IMR-90 (cell line): ENCODE measurements at regions not wholly inside any gene's neighbourhood (a gene's known extent, or its start where the extent isn't known, plus 50 kb on each side); places are given as distances from the start of the nearest gene placed in this dataset.
"Not testable (repeated sequence)": the region's sequence is repeated elsewhere in the genome, so short reads cannot be mapped to it uniquely, and the experiment has no call there.

Source experiments
- ATAC-seq: fragments of 200-7000 bp; cut with Tn5 transposase; 2 replicates; pipeline ENCODE4 v1.9.1; 2020; ENCODE audit warnings: low read depth, mild to moderate bottlenecking, moderate library complexity
- BruUV-seq: library from RNA; stranded (reverse); fragments of 400-500 nt; replicated peaks from 2 replicates; lab custom pipeline; 2021; lab: Mats Ljungman, UMichigan
- CTCF ChIA-PET: fragments of 300-600 bp; formaldehyde crosslinking; extraction: SDS; loops from one replicate; lab custom pipeline; 2021; ENCODE audit warnings: antibody characterized with exemption; lab: Yijun Ruan, JAX
- POLR2A ChIA-PET: fragments of 300-600 bp; sonication (Branson Sonifier 250); formaldehyde crosslinking; loops from one replicate; lab custom pipeline; 2022; ENCODE audit warnings: antibody characterized with exemption; ENCODE audit not compliant: unreplicated experiment; lab: Charles Lee
- DNase-seq: peaks from one replicate; pipeline ENCODE4 v3.0.0; 2013
- H2AFZ ChIP-seq: replicated peaks from 2 replicates; pipeline ENCODE3; 2013; ENCODE audit warnings: low read length, mild to moderate bottlenecking; ENCODE audit not compliant: poor library complexity
- H2AK5ac ChIP-seq: 2 replicates; pipeline ENCODE4 v1.6.1; 2013; ENCODE audit warnings: low read depth, low read length, inconsistent platforms
- H2AK9ac ChIP-seq: replicated peaks from 2 replicates; pipeline ENCODE3; 2013; ENCODE audit warnings: mild to moderate bottlenecking, low read depth, low read length, moderate library complexity; ENCODE audit not compliant: poor library complexity
- H2BK120ac ChIP-seq: 2 replicates; pipeline ENCODE4 v1.6.1; 2013; ENCODE audit warnings: low read depth, low read length, inconsistent platforms
- H2BK15ac ChIP-seq: 3 replicates; pipeline ENCODE4 v1.6.1; 2013; ENCODE audit warnings: low read depth, low read length, inconsistent platforms
- H2BK20ac ChIP-seq: 2 replicates; pipeline ENCODE4 v1.6.1; 2013; ENCODE audit warnings: low read depth, mild to moderate bottlenecking, inconsistent platforms, low read length, moderate library complexity
- H2BK5ac ChIP-seq: 2 replicates; pipeline ENCODE4 v1.6.1; 2013; ENCODE audit warnings: mild to moderate bottlenecking, low read depth, low read length, inconsistent platforms; ENCODE audit not compliant: poor library complexity, severe bottlenecking
- H3K14ac ChIP-seq: replicated peaks from 2 replicates; pipeline ENCODE4 v1.6.1; 2013; ENCODE audit warnings: low read depth, low read length, inconsistent platforms
- H3K18ac ChIP-seq: 2 replicates; pipeline ENCODE4 v1.6.1; 2013; ENCODE audit warnings: low read depth, low read length, control low read depth
- H3K23ac ChIP-seq: 2 replicates; pipeline ENCODE4 v1.6.1; 2013; ENCODE audit warnings: low read depth, low read length, inconsistent platforms
- H3K27ac ChIP-seq: 2 replicates; pipeline ENCODE4 v1.5.1; 2013; ENCODE audit warnings: mild to moderate bottlenecking, control low read depth, low read length; ENCODE audit not compliant: insufficient read depth
- H3K27me3 ChIP-seq: 2 replicates; pipeline ENCODE4 v1.6.1; 2013; ENCODE audit warnings: low read length; ENCODE audit not compliant: control insufficient read depth, insufficient read depth
- H3K36me3 ChIP-seq: 2 replicates; pipeline ENCODE4 v1.6.1; 2013; ENCODE audit warnings: low read length, mixed read lengths; ENCODE audit not compliant: control insufficient read depth, insufficient read depth
- H3K4ac ChIP-seq: 2 replicates; pipeline ENCODE4 v1.6.1; 2013; ENCODE audit warnings: low read depth, low read length, inconsistent platforms
- H3K4me1 ChIP-seq: 2 replicates; pipeline ENCODE4 v1.6.1; 2013; ENCODE audit warnings: low read length, mixed read lengths; ENCODE audit not compliant: control insufficient read depth, insufficient read depth
- H3K4me2 ChIP-seq: 2 replicates; pipeline ENCODE4 v1.6.1; 2013; ENCODE audit warnings: low read depth, mild to moderate bottlenecking, control low read depth, low read length, moderate library complexity
- H3K4me3 ChIP-seq: 2 replicates; pipeline ENCODE4 v1.5.1; 2013; ENCODE audit warnings: low read depth, mild to moderate bottlenecking, control low read depth, low read length, moderate library complexity; ENCODE audit not compliant: insufficient read depth
- H3K56ac ChIP-seq: 2 replicates; pipeline ENCODE4 v1.6.1; 2013; ENCODE audit warnings: low read length, inconsistent platforms; ENCODE audit not compliant: insufficient read depth; ENCODE audit errors: extremely low read depth
- H3K79me1 ChIP-seq, 2 experiments: 2 replicates each; pipeline ENCODE4 v1.6.1; 2013; ENCODE audit warnings: low read length in 2 of 2, inconsistent platforms in 1 of 2, low read depth in 1 of 2
- H3K9ac ChIP-seq: 2 replicates; pipeline ENCODE4 v1.6.1; 2013; ENCODE audit warnings: low read depth, low read length, control low read depth
- H3K9me1 ChIP-seq: 2 replicates; pipeline ENCODE4 v1.6.1; 2013; ENCODE audit warnings: low read length, inconsistent platforms; ENCODE audit not compliant: insufficient read depth
- H3K9me3 ChIP-seq: 2 replicates; pipeline ENCODE4 v1.6.1; 2013; ENCODE audit warnings: low read length; ENCODE audit not compliant: control insufficient read depth, insufficient read depth
- H4K20me1 ChIP-seq: 2 replicates; pipeline ENCODE4 v1.6.1; 2013; ENCODE audit warnings: low read length, inconsistent platforms; ENCODE audit not compliant: insufficient read depth
- H4K5ac ChIP-seq: 2 replicates; pipeline ENCODE4 v1.6.1; 2013; ENCODE audit warnings: mild to moderate bottlenecking, low read depth, low read length, control low read depth
- H4K8ac ChIP-seq, 2 experiments: 2 replicates each; pipeline ENCODE4 v1.6.1; 2013; ENCODE audit warnings: low read depth in 2 of 2, low read length in 2 of 2, control low read depth in 1 of 2, inconsistent platforms in 1 of 2
- H4K91ac ChIP-seq: 2 replicates; pipeline ENCODE4 v1.6.1; 2013; ENCODE audit warnings: low read depth, low read length, inconsistent platforms; ENCODE audit not compliant: insufficient read depth
- CHD1 ChIP-seq: IDR thresholded peaks from 2 replicates; pipeline ENCODE4 v1.6.1; 2012; ENCODE audit warnings: low read depth, low read length, improper control_type of control experiment
- NFE2L2 ChIP-seq: fragments of 150-350 bp; IDR thresholded peaks from 2 replicates; pipeline ENCODE4 v1.6.1; 2016; ENCODE audit warnings: low read depth, mild to moderate bottlenecking, low read length
- WGBS, 2 experiments: methylation state at CpG; one replicate each; pipeline versions ENCODE4 v1.1.5 to v1.1.7; 2013; ENCODE audit warnings: missing lambda C conversion rate in 2 of 2; ENCODE audit not compliant: insufficient read length in 1 of 2; ENCODE audit errors: extremely low coverage in 2 of 2; 5-methylcytosine and 5-hydroxymethylcytosine counted together
- dilution Hi-C: fragments of 300-500 bp; cut with HindIII; formaldehyde crosslinking; loops from one replicate; pipeline ENCODE4 v1.14.3; 2018; ENCODE audit warnings: low sequenced_read_pairs; ENCODE audit not compliant: unreplicated experiment
- in situ Hi-C: fragments of 300-500 bp; cut with MboI; formaldehyde crosslinking; loops from 3 replicates; pipeline ENCODE4 v1.14.3; 2019; ENCODE audit warnings: low sequenced_read_pairs, inconsistent platforms, mixed read lengths
- intact Hi-C: fragments of 100-400 bp; cut with micrococcal nuclease; formaldehyde crosslinking; loops from 2 replicates; pipeline ENCODE4 v1.10.0; 2022
- TF ChIP-seq, protein P1 (sequence below): fragments of 150-350 bp; IDR thresholded peaks from 2 replicates; pipeline ENCODE4 v1.6.1; 2017; ENCODE audit warnings: mild to moderate bottlenecking, antibody characterized with exemption, low read length, low read depth

DNA sequence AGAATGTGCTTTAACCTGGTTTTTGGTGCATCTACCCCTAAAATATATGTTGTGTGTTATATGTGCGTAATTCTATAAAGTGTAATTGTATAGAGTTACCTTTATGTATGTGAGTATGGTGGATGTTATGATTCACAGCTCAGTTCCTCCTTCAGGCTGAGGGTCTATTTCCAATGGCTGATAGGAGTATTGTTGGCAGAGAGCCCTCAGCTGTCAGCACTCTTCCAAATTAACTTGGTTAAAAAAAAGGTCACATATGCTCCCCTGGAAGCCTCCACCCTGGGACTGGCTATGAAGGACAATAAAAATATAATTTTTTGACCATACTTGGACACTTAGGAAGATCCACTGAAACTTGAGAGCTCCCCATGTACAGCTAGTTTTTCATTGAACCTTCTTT lies 250.4 kb upstream of the CDH12 start:
- H3K9me3 ChIP-seq, result peaks cover 7% of the 10 kb centered on the region
- no peak overlapping the region for H2BK120ac ChIP-seq
- no peak overlapping the region for H3K27ac ChIP-seq
- WGBS, 2 experiments, result no CpG with 5 or more reads among the region's 1 CpG
- TF ChIP-seq, protein P1, sequence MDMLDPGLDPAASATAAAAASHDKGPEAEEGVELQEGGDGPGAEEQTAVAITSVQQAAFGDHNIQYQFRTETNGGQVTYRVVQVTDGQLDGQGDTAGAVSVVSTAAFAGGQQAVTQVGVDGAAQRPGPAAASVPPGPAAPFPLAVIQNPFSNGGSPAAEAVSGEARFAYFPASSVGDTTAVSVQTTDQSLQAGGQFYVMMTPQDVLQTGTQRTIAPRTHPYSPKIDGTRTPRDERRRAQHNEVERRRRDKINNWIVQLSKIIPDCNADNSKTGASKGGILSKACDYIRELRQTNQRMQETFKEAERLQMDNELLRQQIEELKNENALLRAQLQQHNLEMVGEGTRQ, result no peak
- TF ChIP-seq NFE2L2 (no peak), CHD1 (no peak)
- no peak overlapping the region for H3K18ac ChIP-seq
- ChIA-PET POLR2A (no interaction called here), CTCF (no interaction called here)
- H2AFZ ChIP-seq, result no peak overlapping the region
- no peak overlapping the region for H2AK9ac ChIP-seq
- no peak overlapping the region for H3K4me3 ChIP-seq
- H4K91ac ChIP-seq, result no peak overlapping the region
- no peak overlapping the region for H4K5ac ChIP-seq
- no peaks in the 10 kb centered on the region for H4K20me1 ChIP-seq
- no TSS peak for BruUV-seq
- H2BK5ac ChIP-seq, result no peak overlapping the region
- intact Hi-C loops (no loop called here), dilution Hi-C loops (no loop called here), in situ Hi-C loops (no loop called here)
- no peaks in the 10 kb centered on the region for H3K27me3 ChIP-seq
- H3K23ac ChIP-seq, result no peak overlapping the region
- no peak overlapping the region for H4K8ac ChIP-seq
- H3K4me1 ChIP-seq, result no peaks in the 10 kb centered on the region
- DNase-seq, result no peak
- H3K4me2 ChIP-seq, result no peak overlapping the region
- no peaks in the 10 kb centered on the region for H3K79me1 ChIP-seq
- H3K9me1 ChIP-seq, result no peaks in the 10 kb centered on the region
- H3K56ac ChIP-seq, result no peak overlapping the region
- H3K4ac ChIP-seq, result no peak overlapping the region
- H3K14ac ChIP-seq, result no peak overlapping the region
- no peak overlapping the region for H2BK20ac ChIP-seq
- no peak overlapping the region for H2BK15ac ChIP-seq
- no peaks in the 10 kb centered on the region for H3K36me3 ChIP-seq
- H2AK5ac ChIP-seq, result no peak overlapping the region
- H3K9ac ChIP-seq, result no peak overlapping the region
- no peak for ATAC-seq

DNA sequence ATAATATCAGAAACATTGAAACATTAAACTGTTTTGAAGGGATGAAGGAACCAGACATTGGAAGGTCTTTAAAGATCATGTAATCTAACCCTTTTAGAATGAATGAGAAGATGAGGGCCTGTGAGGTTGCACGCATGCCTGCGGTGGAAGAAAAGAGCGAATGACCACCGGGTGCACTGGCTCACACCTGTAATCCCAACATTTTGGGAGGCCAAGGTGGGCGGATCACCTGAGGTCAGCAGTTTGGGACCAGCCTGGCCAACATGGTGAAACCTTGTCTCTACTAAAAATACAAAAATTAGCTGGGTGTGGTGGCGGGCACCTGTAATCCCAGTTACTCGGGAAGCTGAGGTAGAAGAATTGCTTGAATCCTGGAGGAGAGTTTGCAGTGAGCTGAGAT lies 242.3 kb upstream of the CDH12 start:
- H3K4me3 ChIP-seq, H2AK5ac ChIP-seq, H3K56ac ChIP-seq, H4K8ac ChIP-seq, H2BK120ac ChIP-seq, H3K9me1 ChIP-seq, dilution Hi-C loops, H2BK15ac ChIP-seq, ATAC-seq, H4K5ac ChIP-seq, BruUV-seq, H2BK20ac ChIP-seq, H3K27ac ChIP-seq, H2AFZ ChIP-seq, H3K27me3 ChIP-seq, H2AK9ac ChIP-seq, in situ Hi-C loops, CTCF ChIA-PET, H3K79me1 ChIP-seq, POLR2A ChIA-PET, H2BK5ac ChIP-seq, H3K36me3 ChIP-seq, DNase-seq, H3K4ac ChIP-seq, H3K4me2 ChIP-seq, H3K4me1 ChIP-seq, H3K14ac ChIP-seq, intact Hi-C loops, H3K18ac ChIP-seq, H3K23ac ChIP-seq, H3K9me3 ChIP-seq, H4K20me1 ChIP-seq, H3K9ac ChIP-seq, H4K91ac ChIP-seq: not testable (repeated sequence)
- no CpG with 5 or more reads among the region's 7 CpGs for WGBS, 2 experiments
